Activated CD8-positive, alpha-beta memory T cell treated with anti-CD3 and anti-CD28 coated beads for 4 hours (primary cell): ENCODE measurements at regions not wholly inside any gene's neighbourhood (a gene's known extent, or its start where the extent isn't known, plus 50 kb on each side); places are given as distances from the start of the nearest gene placed in this dataset.
"Not testable (repeated sequence)": the region's sequence is repeated elsewhere in the genome, so short reads cannot be mapped to it uniquely, and the experiment has no call there.

ENCODE experiments used
- DNase-seq, 2 donors: peaks; one replicate each; pipeline ENCODE4 v3.0.0-alpha.2; 2020; ENCODE audit warnings: low read depth in 2 of 2

GRCh38 chr4:18103876-18104605 lies 82.5 kb upstream of the LCORL start:
- no peak for DNase-seq

- DNase-seq = no peak
These were observed 79.1 kb upstream of the LCORL start for GRCh38 chr4:18100657-18101056.

- not testable (repeated sequence) for DNase-seq
These were observed 68.9 kb upstream of the LCORL start for GRCh38 chr4:18090447-18090846.

DNA sequence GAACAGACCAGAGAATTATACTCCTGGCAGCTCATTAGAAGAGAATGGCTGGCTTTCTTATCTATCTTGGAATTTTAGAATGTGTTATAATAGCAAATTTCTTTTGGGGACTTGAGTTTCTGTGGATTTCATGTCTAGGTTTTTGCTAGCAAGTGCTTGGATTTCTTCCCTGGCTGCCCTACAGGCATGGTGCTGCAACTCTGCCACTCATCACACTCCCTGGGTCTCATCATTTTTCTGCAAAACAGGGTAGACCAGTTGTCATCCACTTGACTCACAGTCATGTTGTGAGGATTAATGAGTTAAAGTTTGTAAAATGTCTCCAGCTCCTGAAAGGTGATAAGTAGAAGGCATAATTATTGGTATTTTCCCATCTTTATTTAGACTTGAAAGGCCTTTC lies 60.7 kb upstream of the LCORL start:
- no peak for DNase-seq

DNA sequence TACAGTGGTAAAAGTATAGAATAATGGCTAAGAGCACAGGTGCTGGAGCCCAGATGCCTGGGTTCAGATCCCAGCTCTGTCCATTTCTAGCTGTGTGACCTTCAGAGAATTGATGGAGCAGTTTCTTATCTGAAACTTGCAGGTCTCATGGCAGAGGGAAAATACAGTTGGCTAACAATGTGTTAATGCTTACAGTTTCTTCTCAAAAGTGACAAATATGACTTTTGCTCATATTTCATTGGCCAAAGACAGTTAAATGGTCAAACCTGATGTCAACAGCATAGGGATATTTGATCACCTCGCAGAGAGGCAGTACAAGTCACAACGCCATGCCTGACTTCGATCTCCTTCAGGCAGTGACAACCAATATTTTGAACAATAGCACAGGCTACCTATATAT lies 60.2 kb upstream of the LCORL start:
- no peak for DNase-seq

DNA sequence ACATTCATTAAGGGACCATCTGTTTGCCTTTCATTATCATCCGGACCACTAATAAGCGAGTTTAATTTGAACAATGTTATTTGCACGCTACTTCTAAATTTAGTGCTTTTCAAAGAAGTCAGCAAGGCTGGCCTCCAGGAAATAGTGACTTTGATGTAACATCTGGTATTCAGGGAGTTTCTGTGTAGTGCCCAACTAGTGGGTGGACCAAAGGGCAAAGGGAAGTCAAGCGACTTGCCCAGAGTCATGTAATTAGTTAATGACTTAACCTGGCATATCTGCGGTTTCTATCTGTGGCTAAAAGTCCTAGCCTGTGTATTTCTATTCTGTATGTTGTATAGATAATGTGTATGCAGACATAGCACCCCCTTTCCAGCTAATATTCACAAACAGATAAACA lies 56.3 kb upstream of the LCORL start:
- no peak for DNase-seq

DNA sequence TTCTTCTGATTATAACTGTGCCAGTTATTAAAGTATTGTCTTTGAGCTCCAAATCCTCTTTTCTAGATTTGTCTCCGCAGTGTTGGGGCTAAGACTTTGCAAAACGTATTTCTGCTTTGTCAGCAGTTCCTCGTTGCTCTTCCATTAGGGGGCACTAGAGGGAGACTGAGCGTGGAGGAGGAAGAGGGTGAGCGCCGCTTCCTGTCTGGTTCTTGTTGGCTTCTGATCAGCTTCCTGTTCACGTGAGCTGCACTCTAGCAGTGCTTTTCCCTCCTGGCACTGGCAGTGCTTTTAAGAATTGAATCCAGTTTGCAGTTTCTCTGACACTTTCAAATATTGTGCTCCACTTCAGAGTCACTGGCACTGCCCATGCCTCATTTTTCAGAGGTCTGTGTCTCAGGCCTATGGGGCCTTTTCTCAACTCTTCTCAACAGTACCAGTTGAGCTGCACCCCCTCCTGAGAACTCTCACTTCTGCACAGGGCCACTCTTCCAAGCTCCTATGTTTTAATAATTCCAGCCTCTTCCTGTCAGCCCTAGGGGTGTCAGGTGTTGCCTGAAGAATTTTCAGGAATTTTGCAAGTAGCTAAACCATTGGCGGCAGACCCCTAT lies 54.4 kb upstream of the LCORL start:
- no peak for DNase-seq

- no peak for DNase-seq
These were observed 50.3 kb upstream of the LCORL start for GRCh38 chr4:18071894-18072293.
